NCI-H82 treated with DMSO at 0.1 percent for 48 hours (cell line): ENCODE measurements at regions not wholly inside any gene's neighbourhood (a gene's known extent, or its start where the extent isn't known, plus 50 kb on each side); places are given as distances from the start of the nearest gene placed in this dataset.
A peak's percentile ranks its signal among the peaks of the same experiment; 100 is the strongest.

Source experiments
- DNase-seq: peaks from one replicate; lab custom pipeline; 2025; ENCODE audit not compliant: unreplicated experiment; lab: John Stamatoyannopoulos, UW

- DNase-seq, result no peak
Observed at GRCh38 chr3:115448851-115449250, 174.5 kb upstream of the GAP43 start.

GRCh38 chr3:115450036-115450435 lies 173.3 kb upstream of the GAP43 start:
- no peak for DNase-seq

- no peak for DNase-seq
Observed at GRCh38 chr3:115464036-115464435, 159.3 kb upstream of the GAP43 start.

- DNase-seq, result no peak
Observed at GRCh38 chr3:115469649-115470048, 153.7 kb upstream of the GAP43 start.

- no peak for DNase-seq
Observed at GRCh38 chr3:115470254-115470653, 153.1 kb upstream of the GAP43 start.

- DNase-seq, result no peak
Observed at GRCh38 chr3:115475178-115476041, 147.9 kb upstream of the GAP43 start.

- no peak for DNase-seq
Observed at GRCh38 chr3:115476472-115476871, 146.8 kb upstream of the GAP43 start.

- DNase-seq, result no peak
Observed at GRCh38 chr3:115478359-115478758, 145.0 kb upstream of the GAP43 start.

GRCh38 chr3:115486880-115487279 lies 136.4 kb upstream of the GAP43 start:
- DNase-seq, result no peak

- DNase-seq, result peak; percentile 32
Observed at GRCh38 chr3:115487968-115488367, 135.3 kb upstream of the GAP43 start.

- no peak for DNase-seq
Observed at GRCh38 chr3:115488409-115488808, 134.9 kb upstream of the GAP43 start.

GRCh38 chr3:115494826-115495225 lies 128.5 kb upstream of the GAP43 start:
- DNase-seq, result no peak

- DNase-seq, result no peak
Observed at GRCh38 chr3:115498421-115498820, 124.9 kb upstream of the GAP43 start.

- DNase-seq, result no peak
Observed at GRCh38 chr3:115498898-115499297, 124.4 kb upstream of the GAP43 start.

GRCh38 chr3:115499666-115500065 lies 123.6 kb upstream of the GAP43 start:
- no peak for DNase-seq

GRCh38 chr3:115500795-115501194 lies 122.5 kb upstream of the GAP43 start:
- no peak for DNase-seq

- DNase-seq, result no peak
Observed at GRCh38 chr3:115502128-115502527, 121.2 kb upstream of the GAP43 start.

- no peak for DNase-seq
Observed at GRCh38 chr3:115503394-115503793, 119.9 kb upstream of the GAP43 start.

- DNase-seq, result no peak
Observed at GRCh38 chr3:115508562-115508961, 114.7 kb upstream of the GAP43 start.

GRCh38 chr3:115512565-115513415 lies 110.5 kb upstream of the GAP43 start:
- peak; percentile 18 for DNase-seq

- DNase-seq, result no peak
Observed at GRCh38 chr3:115513416-115513800, 109.9 kb upstream of the GAP43 start.

- DNase-seq, result no peak
Observed at GRCh38 chr3:115517457-115518050, 105.8 kb upstream of the GAP43 start.
